DOHH2 (cell line): ENCODE measurements at regions not wholly inside any gene's neighbourhood (a gene's known extent, or its start where the extent isn't known, plus 50 kb on each side); places are given as distances from the start of the nearest gene placed in this dataset.
"Not testable (repeated sequence)": the region's sequence is repeated elsewhere in the genome, so short reads cannot be mapped to it uniquely, and the experiment has no call there.

Experiments
- H3F3A ChIP-seq: fragments of 200-600 bp; sonication (generic), shearing (Covaris generic); 2 replicates; pipeline ENCODE4 v1.6.0; 2016; ENCODE audit warnings: antibody characterized with exemption, mild to moderate bottlenecking; ENCODE audit not compliant: control insufficient read depth, insufficient read depth
- H3K27ac ChIP-seq: fragments of 200-600 bp; sonication (generic); 2 replicates; pipeline ENCODE4 v1.5.1; 2014; ENCODE audit warnings: low read depth, mild to moderate bottlenecking, low read length, moderate library complexity
- H3K27me3 ChIP-seq: fragments of 200-600 bp; sonication (generic); 2 replicates; pipeline ENCODE4 v1.6.1; 2014; ENCODE audit warnings: mild to moderate bottlenecking, low read length, mixed read lengths; ENCODE audit not compliant: control insufficient read depth
- H3K36me3 ChIP-seq: fragments of 200-600 bp; sonication (generic); 2 replicates; pipeline ENCODE4 v1.6.1; 2014; ENCODE audit warnings: mild to moderate bottlenecking, low read length, moderate library complexity, mixed read lengths; ENCODE audit not compliant: control insufficient read depth
- H3K4me1 ChIP-seq: fragments of 200-600 bp; sonication (generic); 2 replicates; pipeline ENCODE4 v1.6.1; 2014; ENCODE audit warnings: mild to moderate bottlenecking, low read length, mixed read lengths; ENCODE audit not compliant: control insufficient read depth
- H3K4me2 ChIP-seq: fragments of 200-600 bp; sonication (generic); 2 replicates; pipeline ENCODE4 v1.6.0; 2014; ENCODE audit warnings: mild to moderate bottlenecking, low read length, moderate library complexity
- H3K4me3 ChIP-seq: fragments of 200-600 bp; sonication (generic); 2 replicates; pipeline ENCODE4 v1.5.1; 2014; ENCODE audit warnings: mild to moderate bottlenecking, low read length, mixed read lengths
- H3K79me2 ChIP-seq: fragments of 200-600 bp; sonication (generic); 2 replicates; pipeline ENCODE4 v1.6.1; 2014; ENCODE audit warnings: mild to moderate bottlenecking, low read length, mixed read lengths; ENCODE audit not compliant: control insufficient read depth
- H3K9me2 ChIP-seq: fragments of 200-600 bp; sonication (generic); replicated peaks from 2 replicates; pipeline ENCODE4 v1.6.1; 2014; ENCODE audit warnings: mild to moderate bottlenecking, low read length, mixed read lengths; ENCODE audit not compliant: control insufficient read depth
- H3K9me3 ChIP-seq: fragments of 200-600 bp; sonication (generic); 2 replicates; pipeline ENCODE4 v1.6.1; 2014; ENCODE audit warnings: antibody characterized with exemption, low read length, mixed read lengths; ENCODE audit not compliant: control insufficient read depth, insufficient read depth
- H4K20me1 ChIP-seq: fragments of 200-600 bp; sonication (generic); 2 replicates; pipeline ENCODE4 v1.6.0; 2014; ENCODE audit warnings: low read depth, mild to moderate bottlenecking, antibody characterized with exemption, low read length, moderate library complexity; ENCODE audit not compliant: control insufficient read depth, insufficient read depth
- EZH2phosphoT487 ChIP-seq: fragments of 200-600 bp; sonication (generic); IDR thresholded peaks from 2 replicates; pipeline ENCODE4 v1.6.1; 2017; ENCODE audit warnings: borderline replicate concordance, mild to moderate bottlenecking, antibody characterized with exemption, low read length, moderate library complexity, mixed read lengths
- TF ChIP-seq, protein P1 (sequence below): fragments of 200-600 bp; sonication (generic); IDR thresholded peaks from one replicate; pipeline ENCODE4 v1.5.1; 2014; ENCODE audit warnings: antibody characterized with exemption, mild to moderate bottlenecking, low read depth, low read length; ENCODE audit not compliant: poor library complexity, severe bottlenecking

- no peak overlapping the region for H3K4me3 ChIP-seq
Observed at GRCh38 chr2:103401621-103402020, 639.8 kb downstream of the TMEM182 start.

GRCh38 chr2:103402336-103402735, 640.5 kb downstream of the TMEM182 start:
- Histone ChIP-seq H3K79me2 (no peaks in the 10 kb centered on the region), H3K4me1 (no peaks in the 10 kb centered on the region), H3K9me2 (no peaks in the 10 kb centered on the region), H3K27ac (no peak overlapping the region), H3F3A (no peaks in the 10 kb centered on the region), H3K36me3 (no peaks in the 10 kb centered on the region), H4K20me1 (no peaks in the 10 kb centered on the region), H3K9me3 (no peaks in the 10 kb centered on the region), H3K4me2 (no peak overlapping the region), H3K4me3 (no peak overlapping the region), H3K27me3 (no peaks in the 10 kb centered on the region)
- no peak for TF ChIP-seq EZH2phosphoT487
- TF ChIP-seq, protein P1, sequence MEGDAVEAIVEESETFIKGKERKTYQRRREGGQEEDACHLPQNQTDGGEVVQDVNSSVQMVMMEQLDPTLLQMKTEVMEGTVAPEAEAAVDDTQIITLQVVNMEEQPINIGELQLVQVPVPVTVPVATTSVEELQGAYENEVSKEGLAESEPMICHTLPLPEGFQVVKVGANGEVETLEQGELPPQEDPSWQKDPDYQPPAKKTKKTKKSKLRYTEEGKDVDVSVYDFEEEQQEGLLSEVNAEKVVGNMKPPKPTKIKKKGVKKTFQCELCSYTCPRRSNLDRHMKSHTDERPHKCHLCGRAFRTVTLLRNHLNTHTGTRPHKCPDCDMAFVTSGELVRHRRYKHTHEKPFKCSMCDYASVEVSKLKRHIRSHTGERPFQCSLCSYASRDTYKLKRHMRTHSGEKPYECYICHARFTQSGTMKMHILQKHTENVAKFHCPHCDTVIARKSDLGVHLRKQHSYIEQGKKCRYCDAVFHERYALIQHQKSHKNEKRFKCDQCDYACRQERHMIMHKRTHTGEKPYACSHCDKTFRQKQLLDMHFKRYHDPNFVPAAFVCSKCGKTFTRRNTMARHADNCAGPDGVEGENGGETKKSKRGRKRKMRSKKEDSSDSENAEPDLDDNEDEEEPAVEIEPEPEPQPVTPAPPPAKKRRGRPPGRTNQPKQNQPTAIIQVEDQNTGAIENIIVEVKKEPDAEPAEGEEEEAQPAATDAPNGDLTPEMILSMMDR: no peak

More at GRCh38 chr2:103401621-103402020, 639.8 kb downstream of the TMEM182 start:
- Histone ChIP-seq H3K9me3 (no peaks in the 10 kb centered on the region), H4K20me1 (no peaks in the 10 kb centered on the region), H3K9me2 (no peaks in the 10 kb centered on the region), H3K79me2 (no peaks in the 10 kb centered on the region), H3K4me1 (no peaks in the 10 kb centered on the region), H3F3A (no peaks in the 10 kb centered on the region), H3K27ac (no peak overlapping the region), H3K4me2 (no peak overlapping the region), H3K36me3 (no peaks in the 10 kb centered on the region), H3K27me3 (no peaks in the 10 kb centered on the region)
- no peak for TF ChIP-seq EZH2phosphoT487
- TF ChIP-seq, protein P1: no peak

- no peaks in the 10 kb centered on the region for H3K9me2 ChIP-seq
- H3K4me1 ChIP-seq: no peaks in the 10 kb centered on the region
- no peak for TF ChIP-seq EZH2phosphoT487
- TF ChIP-seq, protein P1: no peak
- H3K27me3 ChIP-seq: no peaks in the 10 kb centered on the region
- H3K27ac ChIP-seq: no peak overlapping the region
- H4K20me1 ChIP-seq: no peaks in the 10 kb centered on the region
- no peaks in the 10 kb centered on the region for H3K36me3 ChIP-seq
- H3K4me3 ChIP-seq: no peak overlapping the region
- H3K9me3 ChIP-seq: no peaks in the 10 kb centered on the region
- no peaks in the 10 kb centered on the region for H3K79me2 ChIP-seq
- no peak overlapping the region for H3K4me2 ChIP-seq
- H3F3A ChIP-seq: no peaks in the 10 kb centered on the region
Observed at GRCh38 chr2:103402944-103403343, 641.1 kb downstream of the TMEM182 start.

DNA sequence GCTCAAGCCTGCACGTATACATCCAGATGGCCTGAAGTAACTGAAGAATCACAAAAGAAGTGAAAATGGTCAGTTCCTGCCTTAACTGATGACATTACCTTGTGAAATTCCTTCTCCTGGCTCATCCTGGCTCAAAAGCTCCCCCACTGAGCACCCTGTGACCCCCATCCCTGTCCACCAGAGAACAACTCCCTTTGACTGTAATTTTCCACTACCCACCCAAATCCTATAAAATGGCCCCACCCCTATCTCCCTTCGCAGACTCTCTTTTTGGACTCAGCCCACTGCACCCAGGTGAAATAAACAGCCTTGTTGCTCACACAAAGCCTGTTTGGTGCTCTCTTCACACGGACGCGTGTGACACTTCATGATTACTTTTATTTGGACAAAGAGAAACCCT, 641.6 kb downstream of the TMEM182 start:
- not testable (repeated sequence) for H3K79me2 ChIP-seq, H3K27ac ChIP-seq, H3K36me3 ChIP-seq

More for the DNA sequence above, 641.6 kb downstream of the TMEM182 start:
- H3K4me2 ChIP-seq, H3K9me2 ChIP-seq, H3K4me1 ChIP-seq, H3K4me3 ChIP-seq, H4K20me1 ChIP-seq, H3K27me3 ChIP-seq, H3K9me3 ChIP-seq, H3F3A ChIP-seq: not testable (repeated sequence)
